Epithelial cell of prostate (primary cell): ENCODE measurements at regions not wholly inside any gene's neighbourhood (a gene's known extent, or its start where the extent isn't known, plus 50 kb on each side); places are given as distances from the start of the nearest gene placed in this dataset.

Experiments
- DNase-seq: peaks from one replicate; pipeline ENCODE4 v3.0.0-alpha.2; 2011; ENCODE audit warnings: low read depth, low spot score
- H3K27ac ChIP-seq: fragments of 450-650 bp; 2 replicates; pipeline ENCODE4 v1.5.1; 2017; ENCODE audit warnings: mild to moderate bottlenecking

DNA sequence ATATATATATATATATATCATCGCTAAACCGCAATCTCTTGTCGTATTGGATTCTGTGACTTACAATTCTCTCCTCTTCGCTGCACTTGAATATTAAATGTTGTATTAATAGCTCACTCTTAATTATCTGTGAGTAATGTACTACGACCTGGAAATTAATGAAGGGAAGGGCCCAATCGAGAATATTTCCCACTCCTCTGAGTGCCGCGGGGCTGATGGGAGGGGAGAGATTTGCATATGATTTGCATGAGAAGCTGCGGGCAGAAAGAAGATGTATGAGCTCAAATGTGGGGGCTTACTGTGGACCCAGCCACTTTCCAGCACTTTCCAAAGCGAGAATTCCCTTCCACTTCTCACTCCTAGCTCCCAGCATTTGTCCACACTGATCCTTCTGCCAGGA is 141.2 kb downstream of the MN1 start:
- DNase-seq, result no peak
- H3K27ac ChIP-seq, result no peak overlapping the region

DNA sequence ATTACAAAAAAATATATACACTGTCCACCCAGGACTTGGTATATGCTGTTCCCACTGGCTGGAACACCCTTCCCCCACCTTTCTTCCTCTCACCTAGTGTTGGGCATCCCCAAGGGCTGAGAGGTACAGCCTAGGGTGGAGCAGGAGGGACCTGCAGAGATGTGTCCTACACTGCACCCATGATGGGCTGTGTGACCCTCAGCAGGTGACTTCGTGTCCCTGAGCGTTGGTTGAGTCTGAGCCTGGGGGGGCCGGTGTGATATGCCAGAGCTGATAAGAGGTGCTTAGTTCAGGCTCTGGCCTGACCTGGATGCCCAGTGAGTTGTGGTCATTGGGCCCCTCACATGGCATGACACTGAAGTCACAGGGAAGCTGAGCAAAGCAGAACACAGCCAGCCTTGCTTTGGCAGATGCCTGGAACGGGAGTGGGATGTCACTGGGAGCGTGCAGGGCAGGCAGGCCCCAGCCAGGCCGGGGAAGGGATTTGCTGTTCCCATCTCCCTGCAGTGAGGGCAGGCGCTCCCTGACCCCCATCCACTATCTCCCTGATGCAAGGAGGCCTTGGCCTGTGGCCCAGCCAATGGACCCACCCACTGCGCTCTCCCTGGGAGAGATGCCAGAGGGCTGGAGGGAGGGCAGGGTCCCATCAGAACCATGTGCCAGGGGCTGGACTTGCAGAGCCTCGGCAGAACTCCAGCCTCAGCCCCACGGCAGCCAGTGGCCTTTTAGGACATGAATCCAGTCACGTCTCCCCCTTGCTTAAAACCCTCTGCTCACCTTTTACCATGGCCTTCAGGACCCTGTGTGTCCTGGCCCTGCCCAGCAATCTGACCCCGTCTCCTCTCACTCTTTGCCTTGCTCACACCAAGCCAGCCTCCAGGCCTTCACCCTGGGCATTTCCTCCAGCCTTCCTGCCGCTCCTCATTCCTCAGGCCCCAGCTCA is 138.9 kb downstream of the MN1 start:
- H3K27ac ChIP-seq, result no peak overlapping the region
- no peak for DNase-seq

DNA sequence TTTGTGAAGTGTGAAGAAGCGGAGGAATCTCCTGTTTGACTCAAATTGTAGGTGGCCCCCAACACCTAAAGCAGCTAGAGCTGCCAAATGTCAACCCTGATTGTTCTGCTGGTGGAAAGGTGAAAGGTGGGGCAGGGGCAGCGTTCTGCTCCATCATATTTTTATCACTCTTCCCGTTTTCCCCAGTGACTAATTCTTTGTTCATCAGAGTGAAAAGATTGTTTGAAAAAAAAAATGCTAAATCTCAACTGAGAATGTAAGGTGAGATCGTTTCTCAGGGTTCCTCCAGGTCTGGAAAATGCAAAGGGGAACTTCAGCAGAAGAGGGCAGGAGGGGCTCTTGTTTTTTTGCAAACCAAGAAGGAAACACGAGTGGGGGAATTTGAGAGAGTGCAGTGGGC is 137.7 kb downstream of the MN1 start:
- no peak overlapping the region for H3K27ac ChIP-seq
- no peak for DNase-seq

DNA sequence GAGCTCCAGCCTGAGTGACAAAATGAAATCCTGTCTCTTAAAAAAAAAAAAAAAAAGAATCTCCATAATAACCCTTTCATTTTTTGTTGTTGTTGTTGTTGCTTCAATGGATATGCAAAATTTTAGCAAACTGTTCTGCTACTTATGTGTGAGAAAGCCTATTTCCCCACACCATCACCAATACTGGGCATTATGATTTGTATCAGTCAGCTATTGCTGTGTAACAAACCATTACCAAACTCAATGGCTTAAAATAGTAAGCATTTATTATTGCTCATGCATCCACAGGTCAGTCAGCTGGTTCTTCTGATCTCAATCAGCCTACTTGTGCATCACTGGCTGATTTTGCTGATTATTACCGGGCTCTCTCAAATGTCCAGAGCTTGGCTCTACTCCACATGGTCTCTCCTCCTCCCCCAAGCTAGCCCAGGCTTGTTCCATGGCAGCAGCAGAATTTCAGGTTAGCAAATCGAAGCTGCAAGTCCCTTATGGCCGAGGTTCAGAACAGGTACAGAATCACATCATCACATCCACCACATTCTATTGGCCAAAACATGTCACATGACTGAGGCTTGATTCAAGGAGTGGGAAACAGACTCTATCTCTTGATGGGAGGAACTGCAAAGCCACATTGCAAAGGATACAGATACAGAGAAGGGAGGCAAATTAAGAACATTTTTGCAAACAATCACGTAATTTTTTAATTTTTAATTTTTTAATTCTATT is 135.1 kb downstream of the MN1 start:
- DNase-seq, result no peak
- no peak overlapping the region for H3K27ac ChIP-seq

DNA sequence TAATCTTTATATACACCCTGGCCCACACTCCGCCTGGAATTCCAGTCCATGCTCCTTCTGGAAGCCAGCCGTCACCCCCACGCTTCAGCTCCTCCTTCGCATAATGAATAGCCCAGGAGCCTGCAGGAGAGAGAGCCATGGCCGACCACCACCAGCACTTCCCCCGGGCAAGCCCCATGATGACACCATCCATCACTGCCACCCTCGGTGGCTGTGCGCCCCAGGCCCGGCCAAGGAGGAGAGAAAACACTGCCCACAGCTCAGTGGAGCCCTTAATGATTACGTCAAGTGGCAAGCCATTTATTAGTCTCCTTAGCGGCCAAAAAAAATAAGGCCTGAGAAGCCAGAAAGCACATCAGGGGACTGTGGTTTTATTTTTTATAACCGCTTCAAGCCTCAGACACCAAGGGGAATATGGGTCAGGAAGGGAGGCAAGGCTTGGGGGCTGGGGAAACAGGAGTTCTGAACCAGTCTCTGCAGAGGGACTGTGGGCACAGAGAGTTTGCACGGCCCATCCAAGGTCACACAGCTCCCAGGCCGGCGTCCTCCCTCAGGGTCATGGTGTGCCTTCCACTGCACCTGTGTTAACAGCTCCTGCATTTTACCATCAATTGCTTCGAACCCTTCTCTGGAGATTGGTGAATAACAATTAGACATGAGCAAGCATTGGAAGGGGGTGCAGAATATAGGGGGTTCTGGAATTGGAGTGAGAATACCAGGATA is 134.3 kb downstream of the MN1 start:
- DNase-seq, result no peak
- H3K27ac ChIP-seq, result no peak overlapping the region

DNA sequence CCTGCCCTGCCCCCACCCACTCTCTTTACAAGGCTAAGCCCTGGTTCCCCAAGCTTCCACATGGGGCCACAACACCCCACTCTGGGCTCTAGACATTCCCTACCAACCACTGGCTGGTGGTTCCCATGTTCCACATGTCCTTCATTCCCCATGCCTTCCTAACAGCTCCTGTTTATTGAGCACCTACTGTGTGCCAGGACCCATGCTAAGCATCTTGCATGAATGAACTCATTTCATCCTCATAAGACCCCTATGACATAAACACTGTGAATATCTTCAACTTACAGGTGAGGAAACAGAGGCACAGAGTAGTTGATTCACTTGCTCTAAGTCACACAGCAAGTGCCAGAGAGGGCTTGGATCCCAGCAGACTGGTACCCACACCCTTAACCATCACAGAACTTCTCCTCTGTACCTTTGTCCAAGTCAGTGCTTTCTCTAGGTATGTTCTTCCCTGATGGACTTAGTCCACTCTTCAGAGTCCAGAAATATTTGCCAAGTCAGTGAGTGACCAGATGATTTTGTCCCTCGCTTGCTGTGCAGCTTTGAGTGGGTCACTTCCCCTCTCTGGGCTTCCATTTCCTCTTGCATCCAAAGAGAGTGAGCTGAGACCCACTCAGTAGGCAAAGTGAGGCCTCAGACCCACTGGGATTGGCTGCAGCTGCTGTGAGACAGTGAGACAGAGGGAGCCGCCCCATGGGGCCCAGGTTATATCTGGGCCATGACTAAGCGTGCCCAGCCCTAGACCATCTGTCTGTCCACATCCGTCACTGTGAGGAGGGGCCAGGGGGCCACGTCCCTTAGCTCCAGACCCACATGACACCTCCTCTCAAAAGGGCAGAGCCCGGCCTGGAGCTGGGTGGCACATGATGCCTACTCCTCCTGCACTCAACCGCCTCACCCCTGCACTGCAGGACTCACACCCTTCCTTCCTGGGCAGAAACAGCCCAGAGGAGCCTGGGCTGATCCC is 132.4 kb downstream of the MN1 start:
- H3K27ac ChIP-seq, result no peak overlapping the region
- no peak for DNase-seq

DNA sequence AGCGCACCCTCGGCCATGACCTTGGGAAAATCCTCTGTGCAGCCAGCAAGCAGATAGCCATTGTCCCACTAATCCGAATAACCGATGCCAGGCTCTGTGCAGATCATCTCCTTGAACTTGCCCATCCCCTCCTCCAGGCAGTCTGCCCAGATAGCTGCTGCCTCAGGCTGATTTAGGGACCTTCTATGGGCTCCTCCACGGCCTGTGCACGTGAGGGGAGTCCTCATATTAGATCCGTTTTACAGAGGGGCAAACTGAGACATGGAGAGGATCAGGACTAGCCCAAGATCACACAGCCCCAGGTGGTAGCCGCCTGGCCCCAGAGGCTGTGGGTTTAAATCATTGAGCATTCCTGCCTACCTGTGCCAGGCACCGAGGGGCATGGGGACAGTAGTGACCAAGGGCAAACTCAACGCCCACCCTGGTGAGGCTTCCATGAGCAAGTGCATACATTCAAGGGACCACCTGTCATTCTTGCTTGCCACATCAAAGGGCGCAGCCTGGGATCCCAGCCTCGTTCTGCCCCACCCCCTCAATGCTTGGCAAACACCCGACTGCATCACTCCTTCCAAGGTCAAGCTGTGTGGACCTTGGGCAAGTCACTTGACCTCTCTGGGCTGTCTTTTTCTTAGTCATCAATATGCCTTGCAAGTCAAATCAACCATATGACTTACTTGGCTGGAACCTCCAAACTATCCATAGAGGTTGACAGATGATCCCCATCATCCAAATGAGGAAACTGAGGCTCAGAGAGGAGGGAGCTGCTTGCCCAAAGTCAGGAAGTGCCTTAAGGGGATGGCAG is 131.6 kb downstream of the MN1 start:
- H3K27ac ChIP-seq, result no peak overlapping the region
- no peak for DNase-seq

DNA sequence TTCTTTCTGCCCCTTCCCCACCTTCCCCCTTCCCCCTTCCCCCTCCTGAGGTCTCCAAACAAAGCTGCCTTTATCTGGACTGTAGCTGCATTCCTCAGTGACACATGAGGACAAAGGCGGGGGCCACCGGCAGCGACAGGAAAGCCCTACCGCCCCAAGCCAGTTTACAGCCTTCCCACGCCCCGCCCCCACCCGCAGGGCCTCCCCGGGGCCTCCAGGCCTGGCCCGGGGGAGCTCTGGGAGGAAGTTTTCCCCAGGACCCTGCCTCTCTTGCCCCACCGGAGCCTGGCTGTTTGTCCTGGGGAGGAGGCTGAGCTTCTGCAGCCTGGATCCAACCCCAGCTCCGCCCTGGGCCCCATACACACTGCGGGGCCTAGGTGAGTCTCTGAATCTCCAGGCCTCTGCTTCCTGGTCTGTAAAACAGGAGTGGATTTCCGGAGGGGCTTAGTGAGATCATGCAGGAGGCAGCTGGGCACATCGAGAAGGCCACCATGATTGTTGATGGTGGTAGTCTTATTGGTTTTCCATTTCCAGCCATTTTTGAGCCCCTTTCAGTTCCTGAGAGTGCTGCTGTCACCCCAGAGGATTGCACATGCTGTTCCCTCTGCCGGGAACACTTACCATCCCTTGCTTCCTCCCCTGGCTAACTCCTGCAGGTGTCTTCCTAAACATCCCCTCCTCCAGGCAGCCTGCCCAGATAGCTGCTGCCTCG is 130.7 kb downstream of the MN1 start:
- DNase-seq, result no peak
- H3K27ac ChIP-seq, result no peak overlapping the region

DNA sequence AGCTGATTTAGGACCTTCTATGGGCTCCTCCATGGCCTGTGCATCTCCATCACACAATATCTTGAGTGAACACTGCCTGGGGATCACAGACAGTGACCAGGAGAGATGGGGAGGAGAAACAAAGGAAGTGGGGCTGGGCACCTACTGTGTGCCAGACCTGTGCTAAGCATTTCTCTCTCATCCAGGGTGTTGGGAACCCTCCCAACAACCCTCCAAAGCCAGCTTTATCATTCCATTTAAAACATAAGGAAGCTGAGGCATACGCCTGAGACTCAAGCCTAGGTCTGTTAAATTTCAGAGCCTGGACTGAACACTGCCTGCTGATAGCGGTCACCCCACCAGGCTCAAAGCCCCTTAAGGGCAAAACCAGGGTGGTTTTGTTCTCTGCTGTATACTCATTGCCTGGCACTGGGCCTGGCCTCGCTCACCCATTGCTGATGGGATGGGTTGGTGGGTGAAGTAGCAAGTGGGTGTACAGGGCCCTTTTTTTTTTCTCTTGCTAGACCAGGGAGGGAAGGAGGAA is 130.1 kb downstream of the MN1 start:
- no peak overlapping the region for H3K27ac ChIP-seq
- no peak for DNase-seq

DNA sequence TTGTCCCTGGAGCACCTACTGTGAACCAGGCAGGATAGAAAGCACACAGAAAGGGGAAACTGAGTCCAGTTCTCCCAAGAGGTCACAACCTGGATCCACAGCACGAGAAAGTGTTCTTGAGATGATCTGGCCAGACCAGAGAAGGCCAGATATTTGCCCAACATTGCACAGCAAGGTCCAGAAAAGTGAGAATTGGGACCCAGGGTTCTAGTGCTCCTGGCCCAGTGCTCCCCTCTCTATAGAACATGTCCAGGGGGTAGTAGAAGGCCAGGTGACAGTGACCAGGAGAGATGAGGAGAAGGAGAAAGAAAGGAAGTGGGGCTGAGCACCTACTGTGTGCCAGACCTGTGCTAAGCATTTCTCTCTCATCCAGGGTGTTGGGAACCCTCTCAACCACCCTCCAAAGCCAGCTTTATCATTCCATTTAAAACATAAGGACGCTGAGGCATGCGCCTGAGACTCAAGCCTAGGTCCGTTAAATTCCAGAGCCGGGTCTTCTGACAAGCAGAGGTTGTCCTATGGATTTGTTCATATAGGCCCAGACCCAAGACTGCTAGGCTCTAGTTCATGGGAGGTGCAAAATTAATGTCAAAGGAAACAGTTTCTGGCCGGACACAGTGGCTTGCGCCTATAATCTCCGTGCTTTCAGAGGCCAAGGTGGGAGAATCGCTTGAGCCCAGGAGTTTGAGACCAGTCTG is 128.7 kb downstream of the MN1 start:
- DNase-seq, result no peak
- no peak overlapping the region for H3K27ac ChIP-seq

DNA sequence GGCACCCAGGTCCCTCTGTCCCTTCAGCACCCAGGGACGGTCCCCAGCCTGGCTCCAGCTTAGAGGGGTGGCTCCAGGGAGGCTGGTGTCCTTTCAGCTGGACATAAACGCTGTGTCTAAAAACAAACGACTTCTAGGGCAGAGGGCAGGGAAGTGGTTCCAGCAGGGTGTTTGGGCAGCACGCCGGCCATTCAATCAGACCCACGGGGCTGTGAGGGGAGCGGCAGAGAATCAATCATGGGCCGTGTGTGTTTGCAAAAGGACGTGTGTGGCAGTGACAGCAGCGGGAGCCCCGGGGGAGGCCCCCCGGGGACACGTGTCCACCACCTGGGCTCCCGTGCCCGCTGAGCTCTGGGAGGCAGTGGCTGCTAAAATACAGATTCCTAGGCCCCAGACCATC is 127.7 kb downstream of the MN1 start:
- H3K27ac ChIP-seq, result no peak overlapping the region
- no peak for DNase-seq

DNA sequence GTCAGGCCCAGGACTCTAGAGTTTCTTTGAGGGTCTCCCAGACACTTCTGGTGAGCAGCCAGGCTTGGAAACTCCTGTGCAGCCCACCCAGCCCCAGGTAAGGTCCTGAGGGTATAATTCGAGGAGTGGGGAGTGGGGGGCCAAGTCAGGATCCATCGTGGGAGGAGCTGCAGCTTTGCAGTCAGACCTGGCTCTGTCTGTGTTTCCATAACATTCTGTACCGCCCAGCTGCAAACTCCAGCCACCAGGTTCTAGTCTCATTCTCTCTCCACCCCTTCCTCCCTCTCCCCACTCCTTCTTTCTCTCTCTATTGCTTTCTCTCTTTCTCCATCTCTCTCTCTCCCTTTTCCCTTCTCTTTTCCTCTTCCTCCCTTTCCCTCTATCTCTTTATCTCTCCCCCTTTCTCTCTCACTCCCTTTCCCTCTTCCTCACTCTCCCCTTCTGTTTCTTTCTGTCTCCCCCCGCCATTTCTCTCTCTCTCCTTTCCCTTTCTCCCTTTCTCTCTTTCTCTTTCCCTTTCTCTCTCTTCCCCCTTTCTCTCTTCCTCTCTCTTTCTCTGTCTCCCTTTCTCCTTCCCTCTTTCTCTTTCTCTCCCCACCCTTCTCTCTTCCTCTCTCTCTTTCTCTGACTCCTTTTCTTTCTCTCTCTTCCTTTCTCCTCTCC is 127.2 kb downstream of the MN1 start:
- DNase-seq, result no peak
- H3K27ac ChIP-seq, result no peak overlapping the region

DNA sequence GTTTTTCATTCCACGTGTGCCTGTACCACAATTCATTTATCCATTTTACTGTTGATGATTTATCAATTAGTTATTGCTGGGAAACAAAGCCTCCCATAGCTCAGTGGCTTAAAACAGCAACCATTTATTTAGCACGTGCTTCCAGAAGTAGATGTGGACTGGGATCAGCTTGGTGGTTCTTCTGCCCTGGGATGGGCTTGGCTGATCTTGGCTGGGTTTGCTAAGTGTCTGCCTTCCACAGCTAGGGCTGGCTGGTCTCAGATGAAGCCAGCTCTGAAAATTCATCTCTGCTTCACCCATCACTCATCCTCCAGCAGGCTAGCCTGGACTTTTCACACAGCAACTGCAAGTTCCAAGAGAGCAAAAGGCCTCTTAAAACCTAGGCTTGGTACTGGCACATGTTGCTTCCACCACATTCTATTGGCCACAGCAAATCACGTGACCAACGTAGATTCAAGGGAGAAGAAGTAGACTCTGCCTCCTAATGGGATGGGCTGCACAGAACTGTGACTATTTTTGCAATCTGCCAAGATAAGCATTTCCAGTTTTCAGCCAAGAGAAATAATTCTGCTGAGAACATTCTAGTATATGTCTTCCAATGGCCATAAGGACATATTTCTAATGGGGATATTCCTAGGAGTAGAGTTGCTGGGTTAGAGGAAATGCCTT is 124.9 kb downstream of the MN1 start:
- H3K27ac ChIP-seq, result no peak overlapping the region
- DNase-seq, result no peak

DNA sequence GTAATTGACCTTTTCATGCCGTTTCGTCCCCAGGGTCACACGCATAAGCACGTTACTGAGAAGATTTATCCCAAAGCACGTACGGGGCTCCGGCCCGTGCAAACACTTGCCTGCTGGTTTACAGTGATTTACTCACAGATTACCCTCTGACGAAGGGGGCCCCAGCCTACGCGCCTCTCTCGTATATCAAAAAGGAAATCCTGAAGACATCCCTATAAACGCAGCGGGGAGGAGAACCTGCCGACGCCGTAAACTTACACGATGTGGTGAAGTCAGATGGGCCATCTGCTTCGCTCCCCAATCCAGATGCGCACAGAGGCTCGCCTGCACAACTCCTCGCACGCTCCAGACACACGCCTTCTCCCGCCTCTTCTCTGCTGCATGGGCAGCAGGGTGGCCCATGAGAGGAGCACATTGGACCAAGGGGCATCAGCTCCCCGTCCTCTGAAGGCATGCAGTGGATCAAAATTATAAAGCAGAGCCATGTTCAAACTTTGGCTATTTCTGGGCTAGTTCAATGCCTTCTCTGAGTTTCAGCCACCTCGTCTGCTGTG is 123.6 kb downstream of the MN1 start:
- no peak overlapping the region for H3K27ac ChIP-seq
- DNase-seq, result no peak

DNA sequence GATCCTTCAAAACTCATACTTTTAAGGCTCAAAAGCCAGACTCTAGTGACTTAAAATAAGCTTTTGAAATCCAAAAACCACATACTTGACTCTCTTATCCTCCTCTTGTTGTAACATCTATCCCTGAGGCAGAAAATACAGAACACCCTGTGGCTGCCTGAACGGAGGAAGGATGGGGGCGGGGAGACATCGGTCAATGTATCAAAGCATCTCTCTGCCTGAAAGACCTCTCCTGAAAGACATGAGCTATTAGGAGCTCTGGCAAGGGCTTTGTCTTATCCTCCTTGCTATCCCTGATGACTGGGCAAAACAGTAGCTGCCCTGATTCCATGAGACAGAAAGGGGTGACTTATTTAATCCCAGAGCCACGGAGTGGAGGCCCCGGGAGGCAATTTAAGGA is 122.4 kb downstream of the MN1 start:
- DNase-seq, result no peak
- H3K27ac ChIP-seq, result no peak overlapping the region
